ENCODE measurements at regions not wholly inside any gene's neighbourhood (a gene's known extent, or its start where the extent isn't known, plus 50 kb on each side); places are given as distances from the start of the nearest gene placed in this dataset.

- no peak for TF ChIP-seq ELF4 (CRISPR knock-in tag; IDR thresholded peaks at IDR 0.05; ENCODE audit: low read depth)
- no peak for TF ChIP-seq CTCF (IDR thresholded peaks at IDR 0.05)
- TF ChIP-seq MLX (CRISPR knock-in tag; IDR thresholded peaks at IDR 0.05), result no peak
- no peak for TF ChIP-seq FOXK1 (CRISPR knock-in tag; IDR thresholded peaks at IDR 0.05)
- TF ChIP-seq CBFB (CRISPR knock-in tag; IDR thresholded peaks at IDR 0.05; ENCODE audit: low read depth), result no peak
- no peak for TF ChIP-seq TEAD4 (CRISPR knock-in tag; IDR thresholded peaks at IDR 0.05)
- TF ChIP-seq SP1 (CRISPR knock-in tag; conservative IDR thresholded peaks at IDR 0.05), result no peak
- TF ChIP-seq E2F1 (CRISPR knock-in tag; IDR thresholded peaks at IDR 0.05), result no peak
- TF ChIP-seq FOXJ3 (CRISPR knock-in tag; IDR thresholded peaks at IDR 0.05; ENCODE audit: borderline replicate concordance), result no peak
These were observed 162.2 kb upstream of the KCNK2 start for GRCh38 chr1:214920337-214920736.

Data from WTC11 (cell line).